ENCODE measurements at regions not wholly inside any gene's neighbourhood (a gene's known extent, or its start where the extent isn't known, plus 50 kb on each side); places are given as distances from the start of the nearest gene placed in this dataset.

DNA sequence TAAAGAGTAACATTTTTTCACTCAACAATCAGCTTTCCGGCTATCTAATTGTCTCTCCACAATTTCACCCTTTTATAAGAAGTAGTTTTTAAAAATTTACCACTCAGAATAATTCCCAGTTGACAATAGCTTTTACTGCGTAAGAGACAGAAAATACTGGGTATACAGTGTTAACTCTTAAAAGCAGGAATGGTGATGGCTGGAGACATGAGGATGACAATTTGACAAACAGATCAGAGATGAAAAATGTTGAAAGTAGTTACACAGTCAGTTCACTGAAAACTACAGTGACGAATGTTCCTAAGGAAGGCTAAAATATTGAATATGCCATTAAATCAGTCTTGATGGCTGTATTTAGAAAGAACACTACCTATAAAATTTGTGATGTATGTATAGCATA is 1146.8 kb upstream of the B3GALT2 start:
- no peaks in the 10 kb centered on the region for H3K36me3 Mint-ChIP-seq (ENCODE audit: low read depth)
- H3K27me3 Mint-ChIP-seq, result no peaks in the 10 kb centered on the region
- ATAC-seq (no peak), DNase-seq (no peak)
- CTCF ChIA-PET, result no interaction called here
- POLR2A ChIA-PET, result no interaction called here
- H3K4me1 Mint-ChIP-seq, result peaks cover 3% of the 10 kb centered on the region
- H3K4me3 Mint-ChIP-seq, result no peak overlapping the region
- no peaks in the 10 kb centered on the region for H3K9me3 Mint-ChIP-seq (ENCODE audit: low read depth)
- H3K27ac Mint-ChIP-seq, result no peak overlapping the region
- intact Hi-C loops (cut with DNase I, micrococcal nuclease), result no loop called here

DNA sequence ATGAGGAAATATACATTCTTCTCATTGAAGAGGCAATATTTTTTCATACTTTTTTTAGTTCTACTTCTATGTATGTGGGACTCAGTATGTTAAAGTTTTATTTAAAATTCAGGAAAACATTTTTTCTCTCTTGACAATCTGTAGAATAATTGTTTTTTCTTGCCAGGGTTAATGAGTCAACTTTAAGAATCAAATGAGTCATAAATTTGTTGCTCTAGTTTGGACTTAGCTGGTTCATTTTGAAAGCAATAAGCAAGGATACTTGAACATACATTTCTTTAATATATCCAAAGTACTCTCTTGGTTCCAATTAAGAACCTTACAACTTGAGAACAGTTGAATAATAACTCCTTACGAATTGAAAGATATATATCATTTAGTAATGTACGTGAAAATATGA is 1145.3 kb upstream of the B3GALT2 start:
- H3K9me3 Mint-ChIP-seq (ENCODE audit: low read depth), result no peaks in the 10 kb centered on the region
- H3K36me3 Mint-ChIP-seq (ENCODE audit: low read depth), result no peaks in the 10 kb centered on the region
- H3K4me3 Mint-ChIP-seq, result no peak overlapping the region
- ChIA-PET POLR2A (no interaction called here), CTCF (no interaction called here)
- no peaks in the 10 kb centered on the region for H3K27me3 Mint-ChIP-seq
- intact Hi-C loops (cut with DNase I, micrococcal nuclease), result no loop called here
- H3K27ac Mint-ChIP-seq, result no peak overlapping the region
- no peaks in the 10 kb centered on the region for H3K4me1 Mint-ChIP-seq
- no peak for ATAC-seq
- no peak for DNase-seq

DNA sequence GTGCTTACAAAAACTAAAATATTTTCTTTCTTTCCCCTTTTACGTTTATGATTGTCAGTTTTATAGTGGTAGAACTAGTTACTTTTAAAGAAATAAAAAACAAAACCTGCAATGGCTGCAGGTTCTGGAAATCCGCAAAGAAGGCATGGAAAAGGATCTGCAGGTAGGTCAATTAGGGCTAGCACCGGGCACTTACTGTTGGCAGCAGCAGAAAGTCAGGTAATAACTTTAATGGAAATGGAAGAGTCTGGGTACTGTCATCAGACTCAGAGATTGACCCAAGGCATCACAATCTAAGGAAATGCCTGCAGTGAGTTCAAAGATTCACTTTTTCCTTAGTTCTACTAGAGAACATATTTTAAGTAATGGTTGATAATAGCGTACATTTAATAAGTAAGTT is 1136.3 kb upstream of the B3GALT2 start:
- Mint-ChIP-seq H3K36me3 (ENCODE audit: low read depth) (no peaks in the 10 kb centered on the region), H3K4me1 (no peaks in the 10 kb centered on the region), H3K27ac (no peak overlapping the region), H3K4me3 (no peak overlapping the region), H3K27me3 (no peaks in the 10 kb centered on the region), H3K9me3 (ENCODE audit: low read depth) (no peaks in the 10 kb centered on the region)
- intact Hi-C loops (cut with DNase I, micrococcal nuclease), result no loop called here
- DNase-seq (no peak), ATAC-seq (no peak)
- CTCF ChIA-PET, result no interaction called here
- POLR2A ChIA-PET, result no interaction called here

DNA sequence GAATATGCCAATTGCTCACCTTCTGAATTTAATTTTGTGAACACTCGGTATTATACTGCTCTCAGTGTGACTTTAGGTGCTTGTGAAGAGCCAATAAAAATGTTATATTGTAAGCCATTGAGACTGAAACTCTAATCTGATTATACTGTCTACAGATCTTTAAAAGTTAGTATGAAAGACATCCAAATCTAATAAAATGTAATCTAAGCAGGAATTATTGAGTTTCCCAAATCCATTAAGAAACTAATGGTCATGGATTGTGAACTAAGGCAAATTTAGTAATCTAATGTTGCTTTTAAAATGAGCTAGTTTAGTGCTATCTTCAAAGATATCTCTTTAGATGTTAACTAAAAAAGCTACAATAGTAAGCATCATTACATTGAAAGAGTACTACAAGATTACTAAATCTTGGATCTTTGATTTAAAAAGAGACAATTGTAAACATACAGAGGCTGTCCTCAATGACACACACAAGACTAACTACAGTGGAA is 1132.4 kb upstream of the B3GALT2 start:
- no peak overlapping the region for H3K27ac Mint-ChIP-seq
- no peak for ATAC-seq

DNA sequence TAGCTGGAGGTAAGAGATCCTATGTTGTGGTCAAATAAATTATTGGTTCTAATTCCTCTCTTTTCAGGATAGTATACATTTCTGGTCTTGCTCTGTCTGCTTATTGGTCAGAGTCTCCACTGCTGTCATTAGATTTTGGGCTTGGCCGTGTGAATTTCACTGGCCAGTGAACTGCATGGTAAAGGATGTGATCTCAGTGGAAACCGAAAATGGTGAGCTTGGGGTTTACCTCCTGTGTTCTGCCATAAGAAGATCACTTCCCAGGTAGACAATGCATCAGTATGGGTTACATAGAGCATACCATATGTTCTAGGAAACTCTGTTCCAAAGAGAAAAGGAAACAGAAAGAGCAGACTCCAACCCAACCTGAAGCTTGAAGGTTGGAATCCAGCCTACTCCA is 1123.3 kb upstream of the B3GALT2 start:
- Mint-ChIP-seq H3K4me3 (no peak overlapping the region), H3K9me3 (ENCODE audit: low read depth) (no peaks in the 10 kb centered on the region), H3K36me3 (ENCODE audit: low read depth) (no peaks in the 10 kb centered on the region), H3K27ac (no peak overlapping the region), H3K27me3 (no peaks in the 10 kb centered on the region), H3K4me1 (no peaks in the 10 kb centered on the region)
- ChIA-PET CTCF (no interaction called here), POLR2A (no interaction called here)
- no peak for DNase-seq
- intact Hi-C loops (cut with DNase I, micrococcal nuclease), result no loop called here
- ATAC-seq, result no peak

More for the DNA sequence above, 1132.4 kb upstream of the B3GALT2 start:
- POLR2A ChIA-PET, result no interaction called here
- H3K9me3 Mint-ChIP-seq (ENCODE audit: low read depth), result no peaks in the 10 kb centered on the region
- H3K4me1 Mint-ChIP-seq, result no peaks in the 10 kb centered on the region
- H3K27me3 Mint-ChIP-seq, result no peaks in the 10 kb centered on the region
- CTCF ChIA-PET, result no interaction called here
- intact Hi-C loops (cut with DNase I, micrococcal nuclease), result no loop called here
- H3K36me3 Mint-ChIP-seq (ENCODE audit: low read depth), result no peaks in the 10 kb centered on the region
- H3K4me3 Mint-ChIP-seq, result no peak overlapping the region
- no peak for DNase-seq

DNA sequence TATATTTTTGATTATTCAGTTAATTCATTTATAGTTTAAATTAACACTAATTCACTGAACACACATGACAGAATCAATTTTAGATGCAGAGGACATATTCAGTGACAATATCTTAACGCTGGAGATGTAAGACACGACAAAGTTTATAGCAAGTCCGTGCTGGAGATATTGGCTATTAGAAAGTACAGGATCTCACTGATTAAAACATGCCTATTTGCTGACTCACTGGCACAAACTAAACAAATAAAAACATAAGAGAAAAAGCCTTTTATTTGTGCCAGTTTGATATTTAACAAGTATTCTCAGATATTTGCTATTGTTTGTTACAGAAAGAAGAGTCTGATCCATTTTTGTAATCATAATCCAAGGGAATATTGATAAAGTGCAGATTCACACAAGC is 1122.9 kb upstream of the B3GALT2 start:
- POLR2A ChIA-PET, result no interaction called here
- ATAC-seq, result no peak
- Mint-ChIP-seq H3K27me3 (no peaks in the 10 kb centered on the region), H3K4me3 (no peak overlapping the region), H3K4me1 (no peaks in the 10 kb centered on the region), H3K27ac (no peak overlapping the region), H3K9me3 (ENCODE audit: low read depth) (no peaks in the 10 kb centered on the region), H3K36me3 (ENCODE audit: low read depth) (no peaks in the 10 kb centered on the region)
- CTCF ChIA-PET, result no interaction called here
- no peak for DNase-seq
- intact Hi-C loops (cut with DNase I, micrococcal nuclease), result no loop called here

DNA sequence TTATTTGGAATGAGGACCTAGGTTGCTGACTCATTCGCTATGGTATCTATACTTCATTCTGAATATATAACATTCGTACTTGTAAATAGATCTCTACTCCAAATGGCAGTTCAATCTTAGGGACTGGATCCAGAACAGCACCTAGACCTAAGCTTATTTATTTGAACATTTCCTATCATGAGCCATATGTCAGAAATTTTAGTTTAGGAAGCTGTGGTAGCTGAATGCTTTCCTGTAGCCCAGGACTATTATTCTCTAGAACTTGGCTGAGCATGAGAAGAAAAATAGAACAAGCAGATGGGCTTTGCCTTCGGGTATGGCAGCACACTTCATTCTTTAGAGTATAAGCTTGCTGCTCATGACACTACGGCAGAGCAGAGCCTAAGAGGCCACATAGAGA is 1114.4 kb upstream of the B3GALT2 start:
- H3K27me3 Mint-ChIP-seq, result no peaks in the 10 kb centered on the region
- ChIA-PET CTCF (interaction anchor here (1.1 kb wide), 1 partner anchor 1117 kb away, joined by 3 read pairs; no protein-coding TSS in a partner anchor), POLR2A (no interaction called here)
- intact Hi-C loops (cut with DNase I, micrococcal nuclease), result no loop called here
- no peak for DNase-seq
- H3K36me3 Mint-ChIP-seq (ENCODE audit: low read depth), result peaks cover 2% of the 10 kb centered on the region
- peaks cover 28% of the 10 kb centered on the region for H3K4me1 Mint-ChIP-seq
- ATAC-seq, result no peak
- no peak overlapping the region for H3K4me3 Mint-ChIP-seq
- H3K27ac Mint-ChIP-seq, result no peak overlapping the region
- H3K9me3 Mint-ChIP-seq (ENCODE audit: low read depth), result no peaks in the 10 kb centered on the region

DNA sequence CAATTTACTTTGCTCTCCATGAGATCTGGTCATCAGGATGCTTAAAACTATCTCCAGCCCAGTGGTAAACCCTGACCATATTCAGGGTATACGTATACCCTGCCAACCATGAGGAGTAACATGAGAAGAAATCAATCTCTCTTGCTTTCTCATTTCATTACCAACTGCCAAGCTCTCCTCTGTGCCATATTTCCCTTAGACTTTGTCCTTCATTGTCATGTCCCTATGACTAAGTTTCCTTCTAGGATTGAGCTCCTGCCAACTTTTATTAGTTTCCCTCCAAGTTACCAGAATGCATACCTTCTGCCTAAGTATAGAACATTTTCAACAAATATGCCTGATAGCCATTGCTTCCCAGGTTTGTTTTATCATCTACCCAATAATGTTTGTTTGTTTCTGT is 1113.9 kb upstream of the B3GALT2 start:
- intact Hi-C loops (cut with DNase I, micrococcal nuclease), result no loop called here

DNA sequence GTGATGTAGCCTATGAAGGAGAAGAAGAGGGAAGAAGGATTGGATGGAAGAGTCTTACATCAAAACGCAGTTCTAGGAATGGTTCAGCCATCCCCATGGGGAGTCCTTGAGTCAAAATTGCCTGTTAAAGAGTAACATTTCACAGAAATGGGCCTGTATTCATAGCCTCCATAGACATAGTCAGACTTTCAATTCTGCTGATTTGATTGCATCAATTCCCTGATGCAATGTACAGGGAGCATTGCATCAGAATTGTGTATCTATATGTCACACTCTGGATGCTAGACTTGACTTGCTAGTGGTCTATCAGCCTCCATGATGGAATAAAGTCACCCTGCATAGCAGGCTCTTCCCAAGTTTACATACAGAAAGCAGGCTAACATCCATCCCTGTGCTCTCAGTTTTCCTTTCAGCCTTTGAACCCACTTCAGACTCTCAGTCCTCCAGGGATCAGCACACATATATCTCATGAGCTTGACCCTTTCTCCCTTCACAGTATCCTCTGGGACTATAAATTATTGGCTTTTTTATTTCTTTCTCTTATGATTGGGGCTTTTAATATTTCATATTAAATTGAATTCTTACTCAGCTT is 1111.7 kb upstream of the B3GALT2 start:
- intact Hi-C loops (cut with DNase I, micrococcal nuclease), result loop anchor here (1.0 to 10.0 kb wide), 10 partner anchors 9 to 1826 kb away; partner anchors contain the start of genes RGS2 (in 2 of the 2) and CDC73 (in 1 of the 2)
- Mint-ChIP-seq H3K4me3 (no peak overlapping the region), H3K27ac (peak overlapping the region; percentile 95), H3K36me3 (ENCODE audit: low read depth) (peaks cover 2% of the 10 kb centered on the region), H3K27me3 (no peaks in the 10 kb centered on the region), H3K4me1 (peaks cover 38% of the 10 kb centered on the region), H3K9me3 (ENCODE audit: low read depth) (no peaks in the 10 kb centered on the region)
- ChIA-PET POLR2A (no interaction called here), CTCF (no interaction called here)
- DNase-seq (peak; percentile 24), ATAC-seq (peak; percentile 57)

More for the DNA sequence above, 1113.9 kb upstream of the B3GALT2 start:
- no peak overlapping the region for H3K27ac Mint-ChIP-seq
- H3K27me3 Mint-ChIP-seq, result no peaks in the 10 kb centered on the region
- no peaks in the 10 kb centered on the region for H3K9me3 Mint-ChIP-seq (ENCODE audit: low read depth)
- DNase-seq (no peak), ATAC-seq (no peak)
- peaks cover 32% of the 10 kb centered on the region for H3K4me1 Mint-ChIP-seq
- ChIA-PET CTCF (interaction anchor here (1.1 kb wide), 1 partner anchor 1117 kb away, joined by 3 read pairs; no protein-coding TSS in a partner anchor), POLR2A (no interaction called here)
- H3K36me3 Mint-ChIP-seq (ENCODE audit: low read depth), result peaks cover 2% of the 10 kb centered on the region
- no peak overlapping the region for H3K4me3 Mint-ChIP-seq

DNA sequence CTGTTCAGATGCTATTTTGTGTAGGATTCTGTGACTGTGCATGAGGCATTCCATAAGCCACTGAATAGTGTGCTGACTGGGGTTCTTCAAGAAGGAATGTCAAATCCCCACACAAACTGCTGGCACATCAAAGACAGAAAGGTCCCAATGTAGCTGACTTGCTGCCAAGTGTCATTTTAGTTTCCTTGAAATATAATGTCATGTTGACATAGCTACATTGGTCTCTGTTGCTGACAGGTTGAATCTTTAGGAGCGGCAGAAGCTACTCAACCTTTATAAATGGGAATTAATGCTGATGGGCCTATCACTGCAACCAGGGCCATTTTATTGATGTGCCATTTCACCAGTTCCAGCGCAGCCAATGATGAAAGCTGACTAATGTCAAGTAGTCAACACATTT is 1110.7 kb upstream of the B3GALT2 start:
- POLR2A ChIA-PET, result no interaction called here
- peak overlapping the region; percentile 6 for H3K27ac Mint-ChIP-seq
- CTCF ChIA-PET, result interaction anchor here (1.0 kb wide), 1 partner anchor 539 kb away, joined by 3 read pairs; no protein-coding TSS in a partner anchor
- no peak overlapping the region for H3K4me3 Mint-ChIP-seq
- peaks cover 2% of the 10 kb centered on the region for H3K36me3 Mint-ChIP-seq (ENCODE audit: low read depth)
- no peaks in the 10 kb centered on the region for H3K9me3 Mint-ChIP-seq (ENCODE audit: low read depth)
- DNase-seq (no peak), ATAC-seq (no peak)
- intact Hi-C loops (cut with DNase I, micrococcal nuclease), result loop anchor here (5.0 to 10.0 kb wide), 8 partner anchors 492 to 1825 kb away; partner anchors contain the start of genes RGS2 (in 2 of the 2) and CDC73 (in 1 of the 2)
- H3K4me1 Mint-ChIP-seq, result peaks cover 38% of the 10 kb centered on the region
- H3K27me3 Mint-ChIP-seq, result no peaks in the 10 kb centered on the region

DNA sequence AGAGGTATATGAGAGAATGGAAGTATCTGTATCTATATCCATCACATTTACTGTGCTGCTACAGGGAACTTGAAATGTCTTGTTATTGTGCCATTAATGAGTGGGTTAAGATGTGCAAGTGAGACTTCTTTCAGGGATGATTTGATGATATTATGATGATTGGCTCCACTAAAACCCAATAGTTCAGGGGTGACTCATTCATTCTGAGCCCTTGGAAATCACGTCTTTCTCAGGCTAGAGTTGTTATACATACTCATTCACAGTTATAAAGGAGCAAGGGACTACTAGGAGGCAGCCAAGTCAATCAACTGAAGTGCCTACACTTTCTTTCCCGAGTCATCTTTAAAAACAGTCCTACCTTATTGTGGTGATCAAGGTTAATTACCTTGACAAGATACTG is 1109.8 kb upstream of the B3GALT2 start:
- H3K4me1 Mint-ChIP-seq, result peaks cover 39% of the 10 kb centered on the region
- no peak for DNase-seq
- H3K9me3 Mint-ChIP-seq (ENCODE audit: low read depth), result no peaks in the 10 kb centered on the region
- H3K36me3 Mint-ChIP-seq (ENCODE audit: low read depth), result peaks cover 2% of the 10 kb centered on the region
- no peaks in the 10 kb centered on the region for H3K27me3 Mint-ChIP-seq
- peak overlapping the region; percentile 53 for H3K27ac Mint-ChIP-seq
- POLR2A ChIA-PET, result no interaction called here
- peak; percentile 30 for ATAC-seq
- CTCF ChIA-PET, result no interaction called here
- intact Hi-C loops (cut with DNase I, micrococcal nuclease), result loop anchor here (5.0 to 10.0 kb wide), 8 partner anchors 491 to 1824 kb away; partner anchors contain the start of genes RGS2 (in 2 of the 2) and CDC73 (in 1 of the 2)
- H3K4me3 Mint-ChIP-seq, result no peak overlapping the region

DNA sequence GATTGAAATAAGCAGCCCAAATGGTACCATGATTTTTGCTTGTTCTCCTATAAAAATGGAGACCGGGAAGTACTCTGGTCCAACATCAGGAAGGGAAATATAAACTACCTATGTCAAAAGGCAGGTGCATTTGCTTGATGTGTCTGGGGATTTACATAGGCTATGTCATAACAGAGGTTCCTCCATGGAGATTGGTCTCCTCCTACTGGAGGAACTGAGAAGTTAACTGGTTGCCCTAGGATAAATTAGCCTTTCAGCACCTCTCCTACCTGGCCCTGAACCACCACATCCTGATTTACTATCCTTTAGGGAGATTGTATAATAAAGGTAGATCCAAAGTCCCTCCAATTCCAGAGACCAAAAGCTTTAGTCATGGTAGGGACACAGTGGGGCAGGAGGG is 1109.3 kb upstream of the B3GALT2 start:
- ATAC-seq (peak; percentile 76), DNase-seq (peak; percentile 27)
- Mint-ChIP-seq H3K36me3 (ENCODE audit: low read depth) (peaks cover 2% of the 10 kb centered on the region), H3K27ac (peak overlapping the region; percentile 53), H3K9me3 (ENCODE audit: low read depth) (no peaks in the 10 kb centered on the region), H3K4me3 (no peak overlapping the region), H3K27me3 (no peaks in the 10 kb centered on the region), H3K4me1 (peaks cover 44% of the 10 kb centered on the region)
- intact Hi-C loops (cut with DNase I, micrococcal nuclease), result loop anchor here (1.0 to 10.0 kb wide), 12 partner anchors 491 to 1823 kb away; partner anchors contain the start of genes RGS2 (in 2 of the 2) and CDC73 (in 1 of the 2)
- ChIA-PET CTCF (interaction anchor here (1.1 to 1.2 kb wide), 2 partner anchors 509 to 682 kb away, joined by 3 to 6 read pairs; no protein-coding TSS in a partner anchor), POLR2A (no interaction called here)
